ENCODE measurements at regions not wholly inside any gene's neighbourhood (a gene's known extent, or its start where the extent isn't known, plus 50 kb on each side); places are given as distances from the start of the nearest gene placed in this dataset.
"Not testable (repeated sequence)": the region's sequence is repeated elsewhere in the genome, so short reads cannot be mapped to it uniquely, and the experiment has no call there.

DNA sequence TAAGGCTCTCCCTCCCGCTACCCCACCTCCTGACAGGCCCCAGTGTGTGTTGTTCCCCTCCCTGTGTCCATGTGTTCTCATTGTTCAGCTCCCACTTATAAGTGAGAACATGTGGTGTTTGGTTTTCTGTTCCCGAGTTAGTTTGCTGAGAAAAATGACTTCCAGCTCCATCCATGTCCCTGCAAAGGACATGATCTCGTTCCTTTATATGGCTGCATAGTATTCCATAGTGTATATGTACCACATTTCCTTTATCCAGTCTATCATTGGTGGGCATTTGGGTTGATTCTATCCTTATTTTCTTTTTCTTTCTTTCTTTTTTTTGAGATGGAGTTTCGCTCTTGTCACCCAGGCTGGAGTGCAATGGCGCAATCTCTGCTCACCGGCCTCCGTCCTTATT, 57.8 kb upstream of the RASSF3 start:
- H3K23ac ChIP-seq (ENCODE audit: low read depth, low read length, poor library complexity); H2BK15ac ChIP-seq (ENCODE audit: low read length); H2BK5ac ChIP-seq (ENCODE audit: low read length); H2BK12ac ChIP-seq (ENCODE audit: low read length); H3K36me3 ChIP-seq (replicated peaks in 1 of 2; ENCODE audit: control insufficient read depth in 2 of 2, insufficient read depth in 2 of 2, low read length in 2 of 2); H3K4me2 ChIP-seq (ENCODE audit: insufficient read depth, low read length, poor library complexity, severe bottlenecking); H3K14ac ChIP-seq (ENCODE audit: low read length); H3K4me1 ChIP-seq (ENCODE audit: control insufficient read depth in 2 of 2, insufficient read depth in 1 of 2, low read depth in 1 of 2, low read length in 2 of 2); H3K9me3 ChIP-seq (replicated peaks in 1 of 2; ENCODE audit: control insufficient read depth in 2 of 2, insufficient read depth in 1 of 2, low read depth in 1 of 2, low read length in 2 of 2); DNase-seq (ENCODE audit: low spot score); H2AK5ac ChIP-seq (ENCODE audit: low read depth, low read length); H3K9ac ChIP-seq (ENCODE audit: low read depth, low read length, poor library complexity); H3K79me1 ChIP-seq (ENCODE audit: low read depth, low read length); H3K4me3 ChIP-seq (ENCODE audit: low read length in 2 of 2); H3K18ac ChIP-seq (ENCODE audit: low read length); H4K91ac ChIP-seq (ENCODE audit: low read depth, low read length, poor library complexity); H4K8ac ChIP-seq (ENCODE audit: low read depth, low read length); H3K4ac ChIP-seq (ENCODE audit: low read length); H2AFZ ChIP-seq (ENCODE audit: low read length); H3K27me3 ChIP-seq (ENCODE audit: control insufficient read depth in 3 of 3, insufficient read depth in 3 of 3, low read depth in 1 of 3, low read length in 3 of 3); H3K27ac ChIP-seq (replicated peaks; ENCODE audit: low read length); H2BK120ac ChIP-seq (ENCODE audit: low read depth, low read length): not testable (repeated sequence)
- no CpG with 5 or more reads among the region's 7 CpGs for WGBS, 2 donors (ENCODE audit: extremely low coverage in 2 of 2, insufficient read length in 2 of 2, insufficient replicate concordance in 1 of 2)

DNA sequence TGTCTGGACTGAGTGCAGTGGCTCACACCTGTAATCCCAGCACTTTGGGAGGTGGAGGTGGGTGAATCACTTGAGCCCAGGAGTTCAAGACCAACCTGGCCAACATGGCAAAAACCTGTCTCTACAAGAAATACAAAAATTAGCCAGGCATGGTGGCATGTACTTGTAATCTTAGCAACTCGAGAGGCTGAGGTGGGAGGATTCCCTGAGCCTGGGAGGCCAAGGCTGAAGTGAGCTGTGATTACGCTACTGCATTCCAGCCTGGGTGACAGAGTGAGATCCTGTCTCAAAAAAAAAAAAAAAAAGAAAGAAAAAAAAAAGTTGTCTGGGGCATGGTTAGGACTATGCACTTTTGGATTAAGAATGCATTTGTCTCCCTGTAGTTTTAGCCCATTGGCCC, 56.6 kb upstream of the RASSF3 start:
- H4K8ac ChIP-seq (ENCODE audit: low read depth, low read length); H3K36me3 ChIP-seq (replicated peaks in 1 of 2; ENCODE audit: control insufficient read depth in 2 of 2, insufficient read depth in 2 of 2, low read length in 2 of 2); H3K14ac ChIP-seq (ENCODE audit: low read length); H2BK12ac ChIP-seq (ENCODE audit: low read length); H3K4me1 ChIP-seq (ENCODE audit: control insufficient read depth in 2 of 2, insufficient read depth in 1 of 2, low read depth in 1 of 2, low read length in 2 of 2); H2BK15ac ChIP-seq (ENCODE audit: low read length); H3K79me1 ChIP-seq (ENCODE audit: low read depth, low read length); H2BK5ac ChIP-seq (ENCODE audit: low read length); H3K9ac ChIP-seq (ENCODE audit: low read depth, low read length, poor library complexity); H3K27me3 ChIP-seq (ENCODE audit: control insufficient read depth in 3 of 3, insufficient read depth in 3 of 3, low read depth in 1 of 3, low read length in 3 of 3); H3K4me2 ChIP-seq (ENCODE audit: insufficient read depth, low read length, poor library complexity, severe bottlenecking); DNase-seq (ENCODE audit: low spot score); H3K27ac ChIP-seq (replicated peaks; ENCODE audit: low read length); H2AFZ ChIP-seq (ENCODE audit: low read length); H2AK5ac ChIP-seq (ENCODE audit: low read depth, low read length); H3K4me3 ChIP-seq (ENCODE audit: low read length in 2 of 2); H3K23ac ChIP-seq (ENCODE audit: low read depth, low read length, poor library complexity); H4K91ac ChIP-seq (ENCODE audit: low read depth, low read length, poor library complexity); H3K9me3 ChIP-seq (replicated peaks in 1 of 2; ENCODE audit: control insufficient read depth in 2 of 2, insufficient read depth in 1 of 2, low read depth in 1 of 2, low read length in 2 of 2); H2BK120ac ChIP-seq (ENCODE audit: low read depth, low read length); H3K4ac ChIP-seq (ENCODE audit: low read length); H3K18ac ChIP-seq (ENCODE audit: low read length): not testable (repeated sequence)
- no CpG with 5 or more reads among the region's 2 CpGs for WGBS, 2 donors (ENCODE audit: extremely low coverage in 2 of 2, insufficient read length in 2 of 2, insufficient replicate concordance in 1 of 2)

DNA sequence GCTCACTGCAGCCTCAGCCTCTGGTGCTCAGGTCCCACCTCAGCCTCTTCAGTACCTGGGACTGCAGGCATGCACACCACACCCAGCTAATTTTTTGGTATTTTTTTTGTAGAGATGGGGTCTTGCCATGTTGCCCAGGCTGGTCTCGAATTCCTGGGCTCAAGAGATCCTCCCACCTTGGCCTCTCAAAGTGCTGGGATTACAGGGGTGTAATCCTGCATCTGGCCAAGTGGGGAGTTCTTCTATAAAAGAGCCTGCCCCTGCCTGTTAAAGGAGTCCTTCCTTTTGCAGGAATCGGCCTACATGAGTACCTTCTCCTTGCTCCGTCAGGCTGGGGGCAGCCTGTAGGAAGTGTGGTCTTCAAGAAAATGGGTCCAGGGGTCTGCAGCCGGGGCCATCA, 54.1 kb upstream of the RASSF3 start:
- Histone ChIP-seq H3K9me3 (replicated peaks in 1 of 2; ENCODE audit: control insufficient read depth in 2 of 2, insufficient read depth in 1 of 2, low read depth in 1 of 2, low read length in 2 of 2) (no peaks in the 10 kb centered on the region), H2BK12ac (ENCODE audit: low read length) (no peak overlapping the region), H3K4me2 (ENCODE audit: insufficient read depth, low read length, poor library complexity, severe bottlenecking) (no peak overlapping the region), H3K4ac (ENCODE audit: low read length) (no peak overlapping the region), H3K14ac (ENCODE audit: low read length) (no peak overlapping the region), H3K27me3 (ENCODE audit: control insufficient read depth in 3 of 3, insufficient read depth in 3 of 3, low read depth in 1 of 3, low read length in 3 of 3) (peaks cover 0 to 2% (median 0%) of the 10 kb centered on the region in 3 experiments), H2AFZ (ENCODE audit: low read length) (no peak overlapping the region), H3K27ac (replicated peaks; ENCODE audit: low read length) (no peak overlapping the region), H3K4me3 (ENCODE audit: low read length in 2 of 2) (no peak overlapping the region), H3K36me3 (replicated peaks in 1 of 2; ENCODE audit: control insufficient read depth in 2 of 2, insufficient read depth in 2 of 2, low read length in 2 of 2) (no peaks in the 10 kb centered on the region), H3K23ac (ENCODE audit: low read depth, low read length, poor library complexity) (no peak overlapping the region), H4K91ac (ENCODE audit: low read depth, low read length, poor library complexity) (no peak overlapping the region), H3K9ac (ENCODE audit: low read depth, low read length, poor library complexity) (no peak overlapping the region), H2BK120ac (ENCODE audit: low read depth, low read length) (no peak overlapping the region), H3K79me1 (ENCODE audit: low read depth, low read length) (no peaks in the 10 kb centered on the region), H4K8ac (ENCODE audit: low read depth, low read length) (no peak overlapping the region), H2AK5ac (ENCODE audit: low read depth, low read length) (no peak overlapping the region), H3K4me1 (ENCODE audit: control insufficient read depth in 2 of 2, insufficient read depth in 1 of 2, low read depth in 1 of 2, low read length in 2 of 2) (peaks cover 3 to 8% of the 10 kb centered on the region in 2 donors), H2BK15ac (ENCODE audit: low read length) (no peak overlapping the region), H2BK5ac (ENCODE audit: low read length) (no peak overlapping the region), H3K18ac (ENCODE audit: low read length) (no peak overlapping the region)
- no peak for DNase-seq (ENCODE audit: low spot score)
- WGBS, 2 donors (ENCODE audit: extremely low coverage in 2 of 2, insufficient read length in 2 of 2, insufficient replicate concordance in 1 of 2): no CpG with 5 or more reads among the region's 4 CpGs

DNA sequence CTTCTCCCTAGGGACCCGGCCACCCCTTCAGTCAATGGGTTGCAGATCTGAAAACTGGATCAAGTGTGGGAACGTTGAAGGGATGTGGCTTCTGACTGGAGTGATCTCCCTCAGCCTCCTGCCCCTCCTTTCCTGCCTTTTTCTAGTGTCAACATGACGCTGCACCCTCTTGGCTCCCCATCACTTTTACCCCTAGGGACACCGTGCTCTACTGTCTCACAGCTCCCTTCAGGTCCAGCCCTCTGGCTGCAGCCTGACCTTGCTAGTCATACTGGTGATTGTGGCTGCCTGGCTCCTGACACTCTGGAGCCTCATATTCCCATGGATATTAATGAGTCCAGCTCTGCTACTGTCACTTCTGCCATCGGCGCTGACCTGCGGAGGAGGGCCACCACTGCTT, 51.5 kb upstream of the RASSF3 start:
- DNase-seq (ENCODE audit: low spot score): no peak
- Histone ChIP-seq H3K9me3 (replicated peaks in 1 of 2; ENCODE audit: control insufficient read depth in 2 of 2, insufficient read depth in 1 of 2, low read depth in 1 of 2, low read length in 2 of 2) (no peaks in the 10 kb centered on the region), H3K9ac (ENCODE audit: low read depth, low read length, poor library complexity) (no peak overlapping the region), H3K4me2 (ENCODE audit: insufficient read depth, low read length, poor library complexity, severe bottlenecking) (no peak overlapping the region), H3K23ac (ENCODE audit: low read depth, low read length, poor library complexity) (no peak overlapping the region), H3K14ac (ENCODE audit: low read length) (peak overlapping the region; percentile 4), H3K4ac (ENCODE audit: low read length) (no peak overlapping the region), H2AFZ (ENCODE audit: low read length) (no peak overlapping the region), H3K4me1 (ENCODE audit: control insufficient read depth in 2 of 2, insufficient read depth in 1 of 2, low read depth in 1 of 2, low read length in 2 of 2) (peaks cover 6 to 9% of the 10 kb centered on the region in 2 donors), H2AK5ac (ENCODE audit: low read depth, low read length) (peak overlapping the region; percentile 36), H3K79me1 (ENCODE audit: low read depth, low read length) (no peaks in the 10 kb centered on the region), H3K36me3 (replicated peaks in 1 of 2; ENCODE audit: control insufficient read depth in 2 of 2, insufficient read depth in 2 of 2, low read length in 2 of 2) (no peaks in the 10 kb centered on the region), H2BK120ac (ENCODE audit: low read depth, low read length) (no peak overlapping the region), H2BK12ac (ENCODE audit: low read length) (no peak overlapping the region), H3K4me3 (ENCODE audit: low read length in 2 of 2) (peak overlapping the region in 1 of 2 donors; percentile 5), H2BK15ac (ENCODE audit: low read length) (peak overlapping the region; percentile 20), H2BK5ac (ENCODE audit: low read length) (no peak overlapping the region), H3K27me3 (ENCODE audit: control insufficient read depth in 3 of 3, insufficient read depth in 3 of 3, low read depth in 1 of 3, low read length in 3 of 3) (peaks cover 0 to 2% (median 0%) of the 10 kb centered on the region in 3 experiments), H4K8ac (ENCODE audit: low read depth, low read length) (no peak overlapping the region), H3K27ac (replicated peaks; ENCODE audit: low read length) (no peak overlapping the region), H3K18ac (ENCODE audit: low read length) (peak overlapping the region; percentile 87), H4K91ac (ENCODE audit: low read depth, low read length, poor library complexity) (no peak overlapping the region)
- no CpG with 5 or more reads among the region's 7 CpGs for WGBS, 2 donors (ENCODE audit: extremely low coverage in 2 of 2, insufficient read length in 2 of 2, insufficient replicate concordance in 1 of 2)
